GM12872 (cell line): ENCODE measurements at regions not wholly inside any gene's neighbourhood (a gene's known extent, or its start where the extent isn't known, plus 50 kb on each side); places are given as distances from the start of the nearest gene placed in this dataset.

Experiments used
- CTCF ChIP-seq: IDR thresholded peaks from 3 replicates; pipeline ENCODE4 v1.5.1; 2011; ENCODE audit warnings: low read depth, mild to moderate bottlenecking, low read length, moderate library complexity; ENCODE audit not compliant: insufficient read depth

DNA sequence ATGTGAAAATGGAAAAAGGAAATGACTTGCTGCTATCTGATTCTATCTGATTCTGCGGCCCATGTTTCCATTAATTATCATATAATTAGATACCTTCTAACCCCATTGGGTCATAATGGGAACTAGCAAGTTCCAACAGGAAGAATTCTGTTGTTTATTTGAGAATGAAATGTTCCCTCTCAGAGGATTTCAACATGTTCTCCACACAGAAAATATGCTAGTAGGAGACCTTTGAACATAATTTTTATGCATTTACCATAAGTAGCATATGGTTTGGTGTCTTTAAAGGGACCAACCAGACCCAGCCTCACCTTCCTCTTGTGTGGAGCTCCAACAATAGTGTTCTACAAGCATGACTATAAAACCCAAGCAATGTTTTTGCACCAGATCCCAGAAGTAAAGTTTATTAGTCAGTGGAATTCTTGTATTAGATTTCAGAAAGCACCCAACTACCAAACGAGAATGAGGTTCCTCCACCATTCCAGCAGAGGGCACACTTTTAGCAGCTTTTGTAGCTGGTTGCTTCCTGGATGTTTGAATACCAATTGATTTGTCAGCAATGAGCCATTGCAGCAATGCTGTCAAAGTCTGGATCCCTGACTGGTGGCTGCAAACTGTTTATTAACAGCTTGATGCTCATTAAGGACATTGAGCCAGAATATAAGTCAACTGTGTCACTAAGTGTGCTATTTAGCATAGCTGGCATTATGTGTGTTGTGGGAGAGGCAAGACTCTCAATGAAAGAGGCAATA lies 143.6 kb upstream of the GJE1 start:
- peak; percentile 80 for TF ChIP-seq CTCF

- TF ChIP-seq CTCF = no peak
These were observed 144.4 kb upstream of the GJE1 start for GRCh38 chr6:141988327-141988726.

GRCh38 chr6:141986457-141986856 lies 146.3 kb upstream of the GJE1 start:
- no peak for TF ChIP-seq CTCF

DNA sequence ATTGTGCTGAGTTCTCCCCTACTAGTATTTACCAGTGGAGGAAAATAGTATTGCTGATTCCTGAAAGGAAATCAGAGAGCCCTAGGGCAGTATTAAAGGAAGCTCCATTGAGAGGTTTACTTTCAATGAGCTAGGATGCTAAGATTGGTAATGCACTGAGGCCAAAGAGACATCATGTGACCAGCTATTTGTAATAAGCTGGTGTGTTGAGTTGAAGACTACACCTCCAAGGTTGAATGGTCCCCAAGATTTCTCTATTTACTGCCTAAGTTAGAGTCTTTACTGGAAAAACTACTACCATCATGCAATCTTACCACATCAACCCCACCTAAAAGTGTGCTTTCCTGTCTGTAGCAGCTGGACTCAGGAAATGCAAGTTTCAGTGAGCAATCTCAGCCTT lies 151.5 kb upstream of the GJE1 start:
- no peak for TF ChIP-seq CTCF

GRCh38 chr6:141977782-141978181 lies 154.9 kb upstream of the GJE1 start:
- TF ChIP-seq CTCF = no peak

DNA sequence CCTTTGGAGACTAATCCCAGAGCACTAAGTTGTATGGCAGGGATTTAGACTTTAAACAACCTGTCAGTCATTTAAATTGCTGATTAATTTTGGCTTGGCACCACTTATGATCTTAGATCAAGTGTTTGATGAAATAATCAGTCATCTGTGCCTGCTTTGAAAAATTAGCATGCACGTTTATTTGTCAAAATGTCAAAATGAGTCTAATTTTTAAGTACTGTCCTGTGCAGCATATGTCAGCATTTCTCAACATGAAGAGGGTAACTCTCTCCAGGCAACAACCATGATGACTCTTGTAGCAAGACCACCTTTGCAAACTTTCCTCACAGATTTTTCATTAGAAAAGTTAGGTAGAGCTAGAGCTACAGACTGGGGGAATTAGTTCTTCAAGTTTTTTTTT lies 155.7 kb upstream of the GJE1 start:
- no peak for TF ChIP-seq CTCF

- no peak for TF ChIP-seq CTCF
These were observed 163.5 kb upstream of the GJE1 start for GRCh38 chr6:141969201-141969600.
